ENCODE measurements at regions not wholly inside any gene's neighbourhood (a gene's known extent, or its start where the extent isn't known, plus 50 kb on each side); places are given as distances from the start of the nearest gene placed in this dataset.

DNA sequence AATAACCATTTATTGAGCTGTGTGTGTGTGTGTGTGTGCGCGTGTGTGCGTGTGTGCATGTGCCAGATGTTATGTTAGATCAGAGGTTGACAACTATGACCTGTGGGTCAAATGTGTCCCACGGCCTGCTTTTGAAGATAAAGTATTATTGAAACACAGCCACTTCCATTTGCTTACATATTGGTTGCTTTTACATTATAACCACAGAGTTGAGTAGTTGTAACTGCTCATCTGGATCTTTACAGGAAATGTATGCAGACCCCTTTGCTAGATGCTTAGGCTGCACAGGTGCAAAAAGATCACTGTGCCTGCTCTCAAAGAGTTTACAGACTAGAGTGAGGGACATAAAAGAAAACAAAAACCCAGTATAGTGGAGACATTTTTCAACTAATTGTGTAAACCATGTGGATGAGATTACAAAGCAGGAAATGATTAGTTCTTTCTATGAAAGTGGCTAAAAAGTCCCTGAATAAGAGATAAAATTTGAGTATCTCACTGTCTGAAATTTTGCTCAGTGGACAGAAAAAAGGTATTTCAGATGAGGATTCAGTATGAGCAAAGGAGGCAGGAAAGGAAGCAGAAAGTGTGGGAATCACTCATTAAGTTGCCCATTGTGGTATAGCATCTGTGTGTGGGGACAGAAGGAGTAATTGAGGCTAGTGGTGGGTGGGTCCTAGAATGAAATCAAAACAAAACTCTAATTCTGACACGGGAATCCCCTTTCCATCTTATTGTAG, 188.4 kb downstream of the PAH start:
- Histone ChIP-seq H2BK15ac (ENCODE audit: low read depth, low read length) (no peak overlapping the region), H3K27ac (ENCODE audit: insufficient read depth, low read length) (no peak overlapping the region), H3K9me1 (ENCODE audit: insufficient read depth, low read length) (no peaks in the 10 kb centered on the region), H3K18ac (ENCODE audit: low read depth, low read length) (no peak overlapping the region), H2BK120ac (ENCODE audit: low read depth, low read length) (no peak overlapping the region), H2AK5ac (ENCODE audit: low read depth, low read length) (no peak overlapping the region), H4K8ac (ENCODE audit: low read depth in 2 of 2, low read length in 2 of 2) (no peak overlapping the region), H2AFZ (replicated peaks; ENCODE audit: low read length, poor library complexity) (no peak overlapping the region), H4K5ac (ENCODE audit: low read depth, low read length) (no peak overlapping the region), H4K20me1 (ENCODE audit: insufficient read depth, low read length) (no peaks in the 10 kb centered on the region), H4K91ac (ENCODE audit: insufficient read depth, low read depth, low read length) (no peak overlapping the region), H2BK20ac (ENCODE audit: low read depth, low read length) (no peak overlapping the region), H3K56ac (ENCODE audit: extremely low read depth, insufficient read depth, low read length) (no peak overlapping the region), H3K36me3 (ENCODE audit: control insufficient read depth, insufficient read depth, low read length) (no peaks in the 10 kb centered on the region), H3K9ac (ENCODE audit: low read depth, low read length) (no peak overlapping the region), H3K4me3 (ENCODE audit: insufficient read depth, low read depth, low read length) (no peak overlapping the region), H3K9me3 (ENCODE audit: control insufficient read depth, insufficient read depth, low read length) (no peaks in the 10 kb centered on the region), H3K79me1 (ENCODE audit: low read depth in 1 of 2, low read length in 2 of 2) (no peaks in the 10 kb centered on the region), H2AK9ac (replicated peaks; ENCODE audit: low read depth, low read length, poor library complexity) (no peak overlapping the region), H3K4me1 (ENCODE audit: control insufficient read depth, insufficient read depth, low read length) (no peaks in the 10 kb centered on the region), H2BK5ac (ENCODE audit: low read depth, low read length, poor library complexity, severe bottlenecking) (no peak overlapping the region), H3K14ac (replicated peaks; ENCODE audit: low read depth, low read length) (no peak overlapping the region), H3K4me2 (ENCODE audit: low read depth, low read length) (no peak overlapping the region), H3K4ac (ENCODE audit: low read depth, low read length) (no peak overlapping the region), H3K23ac (ENCODE audit: low read depth, low read length) (no peak overlapping the region), H3K27me3 (ENCODE audit: control insufficient read depth, insufficient read depth, low read length) (no peaks in the 10 kb centered on the region)
- WGBS, 2 experiments (ENCODE audit: extremely low coverage in 2 of 2, insufficient read length in 1 of 2): no CpG with 5 or more reads among the region's 5 CpGs
- DNase-seq (no peak), ATAC-seq (ENCODE audit: low read depth) (no peak)
- intact Hi-C loops (cut with micrococcal nuclease): no loop called here
- ChIA-PET CTCF (no interaction called here), POLR2A (ENCODE audit: unreplicated experiment) (no interaction called here)
- dilution Hi-C loops (cut with HindIII; ENCODE audit: low sequenced_read_pairs, unreplicated experiment): no loop called here
- in situ Hi-C loops (cut with MboI; ENCODE audit: low sequenced_read_pairs): loop anchor here (25.0 kb wide), 1 partner anchor 766 kb away; no protein-coding TSS in a partner anchor
- BruUV-seq (replicated peaks): no TSS peak
- TF ChIP-seq BHLHE40 (IDR thresholded peaks at IDR 0.05; ENCODE audit: low read depth, low read length) (no peak), CTCF (conservative IDR thresholded peaks at IDR 0.05; ENCODE audit: low read depth, low read length) (no peak), MAFK (IDR thresholded peaks at IDR 0.05; ENCODE audit: low read depth, low read length) (no peak), SMC3 (IDR thresholded peaks at IDR 0.05; ENCODE audit: low read depth, low read length) (no peak), MAZ (IDR thresholded peaks at IDR 0.05; ENCODE audit: borderline replicate concordance, low read depth, low read length) (no peak), RAD21 (IDR thresholded peaks at IDR 0.05; ENCODE audit: low read length) (no peak), RCOR1 (IDR thresholded peaks at IDR 0.05; ENCODE audit: insufficient replicate concordance, low read length) (no peak), NFE2L2 (IDR thresholded peaks at IDR 0.05; ENCODE audit: low read depth, low read length) (no peak), USF2 (IDR thresholded peaks at IDR 0.05; ENCODE audit: low read depth, low read length) (no peak), FOS (IDR thresholded peaks at IDR 0.05; ENCODE audit: low read depth, low read length) (no peak), CHD1 (IDR thresholded peaks at IDR 0.05; ENCODE audit: low read depth, low read length) (no peak), MXI1 (IDR thresholded peaks at IDR 0.05; ENCODE audit: borderline replicate concordance, low read depth, low read length) (no peak), POLR2A (IDR thresholded peaks at IDR 0.05; ENCODE audit: low read depth, low read length) (no peak), RFX5 (IDR thresholded peaks at IDR 0.05; ENCODE audit: low read depth, low read length) (no peak)
